Ishikawa (cell line): ENCODE measurements at regions not wholly inside any gene's neighbourhood (a gene's known extent, or its start where the extent isn't known, plus 50 kb on each side); places are given as distances from the start of the nearest gene placed in this dataset.

Experiments
- FOXM1 ChIP-seq: IDR thresholded peaks from 2 replicates; pipeline ENCODE4 v1.6.1; 2012; ENCODE audit warnings: low read depth, borderline replicate concordance
- YY1 ChIP-seq: IDR thresholded peaks from 2 replicates; pipeline ENCODE4 v1.6.1; 2012; ENCODE audit warnings: low read depth

DNA sequence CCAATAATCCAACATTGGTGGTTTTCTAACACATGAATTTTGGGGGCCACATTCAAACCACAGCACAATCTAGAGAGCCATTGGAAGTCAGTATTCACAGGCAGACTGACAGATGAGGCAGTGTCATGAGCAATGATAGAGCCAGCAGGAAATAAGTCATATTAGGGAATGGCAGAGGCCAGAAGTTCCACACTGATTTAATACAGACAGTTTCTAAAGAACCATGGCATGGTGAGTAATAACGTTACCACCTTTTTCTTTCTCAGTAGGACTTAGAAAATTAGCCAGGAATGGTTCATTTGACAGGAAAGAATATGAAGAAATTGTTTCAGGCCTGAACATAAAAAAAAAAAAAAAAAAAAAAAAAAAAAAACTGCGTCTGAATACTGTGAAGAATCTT lies 210.3 kb downstream of the GPAM start:
- no peak for TF ChIP-seq FOXM1
- TF ChIP-seq YY1: no peak
